K562 (cell line): ENCODE measurements at regions not wholly inside any gene's neighbourhood (a gene's known extent, or its start where the extent isn't known, plus 50 kb on each side); places are given as distances from the start of the nearest gene placed in this dataset.

Experiments used
- ATAC-seq: fragments of 200-7000 bp; cut with Tn5 transposase; 3 replicates; pipeline ENCODE4 v1.9.1; 2020; ENCODE audit warnings: moderate library complexity
- BruUV-seq: library from RNA; stranded (reverse); fragments of 400-500 nt; replicated peaks from 2 replicates; lab custom pipeline; 2021; lab: Mats Ljungman, UMichigan
- CTCF ChIA-PET: fragments of 300-600 bp; formaldehyde crosslinking; extraction: SDS; loops from one replicate; lab custom pipeline; 2021; ENCODE audit warnings: low intra/inter-chr PET ratio; lab: Yijun Ruan, JAX
- POLR2A ChIA-PET: fragments of 300-600, 350-650 bp; sonication (Branson Sonifier 250); formaldehyde crosslinking; extraction: SDS; loops from one replicate; lab custom pipeline; 2021; ENCODE audit warnings: antibody characterized with exemption, inconsistent platforms; lab: Yijun Ruan, JAX
- DNase-seq, 4 experiments: peaks; one replicate each; pipeline versions ENCODE4 v3.0.0 to v3.0.0-alpha.2; 2011 to 2018; ENCODE audit warnings: low spot score in 3 of 4, mixed read lengths in 3 of 4; ENCODE audit errors: extremely low read depth in 1 of 4
- FAIRE-seq: peaks from 2 replicates; lab custom pipeline; 2011; peaks lifted over from hg19 to GRCh38; lab: Jason Lieb, UNC
- H2AFZ ChIP-seq: 2 replicates; pipeline ENCODE4 v1.6.0; 2011; ENCODE audit warnings: low read depth, low read length, control low read depth, inconsistent platforms
- H3K27ac ChIP-seq: fragments of 200-600 bp; 3 replicates; pipeline ENCODE4 v1.8.0; 2011; ENCODE audit warnings: low read depth, mild to moderate bottlenecking, control low read depth, inconsistent platforms, low read length, moderate library complexity, mixed read lengths; ENCODE audit errors: extremely low read depth
- H3K27me3 ChIP-seq, 2 experiments: fragments of 300-600 bp in 1 of 2; 2 replicates in 1 of 2; 3 replicates in 1 of 2; pipeline versions ENCODE4 v1.6.0 to v1.8.0; 2011; ENCODE audit warnings: inconsistent platforms in 2 of 2, low read length in 2 of 2, mild to moderate bottlenecking in 1 of 2, mixed read lengths in 1 of 2, moderate library complexity in 1 of 2; ENCODE audit not compliant: control insufficient read depth in 2 of 2, insufficient read depth in 2 of 2
- H3K36me3 ChIP-seq: fragments of 300-600 bp; 3 replicates; pipeline ENCODE4 v1.8.0; 2011; ENCODE audit warnings: mild to moderate bottlenecking, low read length, inconsistent platforms; ENCODE audit not compliant: control insufficient read depth, insufficient read depth
- H3K4me1 ChIP-seq, 2 experiments: fragments of 200-600 bp in 1 of 2; replicated peaks in 1 of 2; 2 replicates in 1 of 2; 3 replicates in 1 of 2; pipeline versions ENCODE4 v1.5.1 to v1.8.0; 2011; ENCODE audit warnings: inconsistent platforms in 2 of 2, low read length in 2 of 2, mild to moderate bottlenecking in 1 of 2, mixed read lengths in 1 of 2, moderate library complexity in 1 of 2; ENCODE audit not compliant: control insufficient read depth in 2 of 2, insufficient read depth in 2 of 2
- H3K4me2 ChIP-seq: 2 replicates; pipeline ENCODE4 v1.6.1; 2011; ENCODE audit warnings: low read length, control low read depth, inconsistent platforms, mixed read lengths; ENCODE audit not compliant: insufficient read depth
- H3K4me3 ChIP-seq: fragments of 200-600 bp; sonication (generic), shearing (Covaris generic); 2 replicates; pipeline ENCODE4 v1.5.1; 2016; ENCODE audit warnings: control low read depth, inconsistent platforms
- H3K79me2 ChIP-seq: fragments of 200-600 bp; 3 replicates; pipeline ENCODE4 v1.8.0; 2011; ENCODE audit warnings: low read length, inconsistent platforms; ENCODE audit not compliant: control insufficient read depth, insufficient read depth
- H3K9ac ChIP-seq, 2 experiments: 2 replicates each; pipeline versions ENCODE4 v1.6.0 to v1.6.1; 2011; ENCODE audit warnings: low read depth in 2 of 2, low read length in 2 of 2, control low read depth in 1 of 2, inconsistent platforms in 1 of 2, mild to moderate bottlenecking in 1 of 2, mixed read lengths in 1 of 2; ENCODE audit not compliant: insufficient read depth in 1 of 2
- H3K9me1 ChIP-seq: one replicate; pipeline ENCODE4 v1.6.0; 2011; ENCODE audit warnings: inconsistent platforms, mild to moderate bottlenecking, low read length, moderate library complexity; ENCODE audit not compliant: control insufficient read depth, insufficient read depth
- H3K9me3 ChIP-seq: replicated peaks from 2 replicates; pipeline ENCODE4 v1.5.1; 2011; ENCODE audit warnings: low read depth, low read length, inconsistent platforms; ENCODE audit not compliant: control insufficient read depth, insufficient read depth
- H4K20me1 ChIP-seq: replicated peaks from 2 replicates; pipeline ENCODE4 v1.6.1; 2011; ENCODE audit warnings: low read length, inconsistent platforms, mixed read lengths; ENCODE audit not compliant: control insufficient read depth, insufficient read depth
- ARID1B ChIP-seq: fragments of 450-650 bp; IDR thresholded peaks from 2 replicates; pipeline ENCODE4 v1.6.1; 2016; ENCODE audit warnings: antibody characterized with exemption, mild to moderate bottlenecking, inconsistent platforms
- FOXJ2 ChIP-seq: fragments of 200-800 bp; sonication (Bioruptor generic); IDR thresholded peaks from 2 replicates; pipeline ENCODE4 v1.6.1; 2016; ENCODE audit warnings: missing genetic modification characterization, missing compliant biosample characterization
- MBD1 ChIP-seq: fragments of 250-450 bp; sonication (Bioruptor Pico); IDR thresholded peaks from 2 replicates; pipeline ENCODE4 v1.8.0; 2022; ENCODE audit warnings: inconsistent platforms
- MEF2D ChIP-seq: conservative IDR thresholded peaks from 2 replicates; pipeline ENCODE4 v1.6.1; 2016; ENCODE audit warnings: low read depth, missing genetic modification characterization, missing compliant biosample characterization
- PRPF4 ChIP-seq: fragments of 200-400 bp; formaldehyde crosslinking; IDR thresholded peaks from one replicate; pipeline ENCODE4 v1.6.1; 2017; ENCODE audit warnings: low read length, low read depth, mild to moderate bottlenecking; ENCODE audit not compliant: insufficient read depth, poor library complexity, severe bottlenecking
- TAL1 ChIP-seq: fragments of 450-650 bp; IDR thresholded peaks from 2 replicates; pipeline ENCODE4 v1.6.1; 2016; ENCODE audit warnings: mild to moderate bottlenecking
- ZBTB49 ChIP-seq: sonication (generic); formaldehyde crosslinking; IDR thresholded peaks from 2 replicates; pipeline ENCODE4 v1.8.0; 2022; ENCODE audit warnings: missing genetic modification reagents, mild to moderate bottlenecking, borderline replicate concordance
- ZNF354B ChIP-seq: fragments of 250-450 bp; sonication (Bioruptor Pico); IDR thresholded peaks from 2 replicates; pipeline ENCODE4 v1.4.0; 2020
- ZSCAN32 ChIP-seq: fragments of 450-650 bp; formaldehyde crosslinking; IDR thresholded peaks from 2 replicates; pipeline ENCODE4 v1.4.0; 2020; ENCODE audit warnings: mild to moderate bottlenecking, moderate library complexity
- WGBS: fragments of 100-300 bp; shearing (Covaris generic); methylation state at CpG from one replicate; pipeline ENCODE4 v1.1.6; 2016; ENCODE audit warnings: low coverage, mixed read lengths; ENCODE audit not compliant: insufficient coverage; ENCODE audit errors: missing lambda C conversion rate; 5-methylcytosine and 5-hydroxymethylcytosine counted together
- in situ Hi-C: fragments of 300-500 bp; cut with MboI; formaldehyde crosslinking; loops from 4 replicates; pipeline ENCODE4 v1.15.0; 2018; ENCODE audit warnings: inconsistent platforms, mixed read lengths
- intact Hi-C: fragments of 100-400 bp; cut with micrococcal nuclease; formaldehyde crosslinking; loops from 2 replicates; pipeline ENCODE4 v1.14.2; 2022
- TF ChIP-seq, protein P1 (sequence below): fragments of 450-650 bp; formaldehyde crosslinking; IDR thresholded peaks from 2 replicates; pipeline ENCODE4 v1.4.0; 2022; ENCODE audit warnings: mild to moderate bottlenecking, moderate library complexity

DNA sequence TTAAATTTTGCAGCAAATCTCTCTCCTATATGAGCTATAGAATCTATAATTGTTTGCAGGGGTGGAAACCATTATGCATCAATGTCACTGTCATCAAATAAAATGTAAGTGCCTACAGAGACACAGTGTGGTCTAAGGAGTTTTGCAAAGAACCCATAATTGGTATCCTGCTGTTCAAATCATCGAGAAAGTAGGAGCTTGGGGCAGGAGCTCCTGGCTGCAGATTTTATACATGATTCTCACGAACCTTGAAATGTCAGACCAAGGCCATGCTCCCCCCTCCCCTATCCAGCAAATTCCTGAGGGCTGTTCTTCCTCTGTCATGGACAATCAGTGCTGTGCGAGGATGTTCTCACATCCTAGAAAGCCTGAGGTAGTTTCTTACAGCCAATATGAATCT is 119.5 kb upstream of the CYRIA start (continued):
- no peak for TF ChIP-seq MBD1 (CRISPR knock-in tag)
- TF ChIP-seq TAL1: no peak
- TF ChIP-seq ARID1B: no peak
- TF ChIP-seq FOXJ2 (tag): no peak
- no peak for TF ChIP-seq ZNF354B
- no peak for TF ChIP-seq PRPF4
- no peak for TF ChIP-seq ZBTB49 (CRISPR knock-in tag)

GRCh38 chr2:16784652-16785051 is 119.0 kb upstream of the CYRIA start:
- in situ Hi-C loops: no loop called here
- POLR2A ChIA-PET: no interaction called here
- no peaks in the 10 kb centered on the region for H3K27me3 ChIP-seq
- no peaks in the 10 kb centered on the region for H3K9me1 ChIP-seq
- H3K9ac ChIP-seq: no peak overlapping the region
- no TSS peak for BruUV-seq
- TF ChIP-seq, protein P1, sequence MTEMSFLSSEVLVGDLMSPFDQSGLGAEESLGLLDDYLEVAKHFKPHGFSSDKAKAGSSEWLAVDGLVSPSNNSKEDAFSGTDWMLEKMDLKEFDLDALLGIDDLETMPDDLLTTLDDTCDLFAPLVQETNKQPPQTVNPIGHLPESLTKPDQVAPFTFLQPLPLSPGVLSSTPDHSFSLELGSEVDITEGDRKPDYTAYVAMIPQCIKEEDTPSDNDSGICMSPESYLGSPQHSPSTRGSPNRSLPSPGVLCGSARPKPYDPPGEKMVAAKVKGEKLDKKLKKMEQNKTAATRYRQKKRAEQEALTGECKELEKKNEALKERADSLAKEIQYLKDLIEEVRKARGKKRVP (CRISPR knock-in tag): no peak
- TF ChIP-seq MEF2D (tag) (no peak), ZSCAN32 (CRISPR knock-in tag) (no peak)
- TF ChIP-seq, all 486 proteins: peak for 0
- Histone ChIP-seq H4K20me1 (no peaks in the 10 kb centered on the region), H3K4me1 (no peaks in the 10 kb centered on the region), H3K4me3 (no peak overlapping the region), H3K79me2 (no peaks in the 10 kb centered on the region), H3K9me3 (no peaks in the 10 kb centered on the region), H3K4me2 (no peak overlapping the region), H2AFZ (no peak overlapping the region), H3K36me3 (no peaks in the 10 kb centered on the region), H3K27ac (no peak overlapping the region)
- no peak for ATAC-seq
- DNase-seq: no peak
- CTCF ChIA-PET: no interaction called here
- intact Hi-C loops: no loop called here
- no peak for FAIRE-seq
- 0% methylated on average over 3 of the region's 3 CpGs for WGBS
